Stomach (tissue), 4 donors: ENCODE measurements at regions not wholly inside any gene's neighbourhood (a gene's known extent, or its start where the extent isn't known, plus 50 kb on each side); places are given as distances from the start of the nearest gene placed in this dataset.

Experiments used
- CTCF ChIP-seq, 7 experiments: fragments of 450-650 bp in 4 of 7; fragments of 200-600 bp in 3 of 7; sonication (generic) in 3 of 7; IDR thresholded peaks; one replicate each; pipeline ENCODE4 v1.5.1; 2016 to 2019; ENCODE audit warnings: antibody characterized with exemption in 7 of 7, control low read depth in 2 of 7, mild to moderate bottlenecking in 1 of 7
- POLR2A ChIP-seq, 4 donors: fragments of 450-650 bp; IDR thresholded peaks; one replicate each; pipeline ENCODE4 v1.6.1; 2016; ENCODE audit warnings: antibody characterized with exemption in 4 of 4, control low read depth in 2 of 4, mild to moderate bottlenecking in 1 of 4, moderate library complexity in 1 of 4

GRCh38 chrX:139475432-139475831, 55.1 kb upstream of the F9 start:
- TF ChIP-seq CTCF (IDR thresholded peaks at IDR 0.05) (no peak), POLR2A (IDR thresholded peaks at IDR 0.05) (no peak)
